NT2/D1 (cell line): ENCODE measurements at regions not wholly inside any gene's neighbourhood (a gene's known extent, or its start where the extent isn't known, plus 50 kb on each side); places are given as distances from the start of the nearest gene placed in this dataset.

Experiments used
- DNase-seq: peaks from one replicate; pipeline ENCODE4 v3.0.0-alpha.2; 2011; ENCODE audit warnings: low read depth, low spot score
- H3K27me3 ChIP-seq: 2 replicates; pipeline ENCODE4 v1.6.0; 2011; ENCODE audit warnings: mild to moderate bottlenecking; ENCODE audit not compliant: insufficient read length, insufficient read depth
- H3K36me3 ChIP-seq: 2 replicates; pipeline ENCODE4 v1.6.1; 2011; ENCODE audit warnings: mild to moderate bottlenecking, low read length, mixed read lengths; ENCODE audit not compliant: insufficient read depth, insufficient read length
- H3K4me1 ChIP-seq: 2 replicates; pipeline ENCODE4 v1.5.1; 2011; ENCODE audit not compliant: insufficient read depth, insufficient read length
- H3K4me3 ChIP-seq: 2 replicates; pipeline ENCODE4 v1.5.1; 2011; ENCODE audit warnings: low read depth; ENCODE audit not compliant: insufficient read length
- H3K9ac ChIP-seq: 2 replicates; pipeline ENCODE4 v1.6.0; 2011; ENCODE audit warnings: low read depth; ENCODE audit not compliant: insufficient read length
- H3K9me3 ChIP-seq: 2 replicates; pipeline ENCODE4 v1.5.1; 2011; ENCODE audit warnings: mild to moderate bottlenecking, low read length; ENCODE audit not compliant: insufficient read depth
- SUZ12 ChIP-seq: IDR thresholded peaks from 2 replicates; pipeline ENCODE4 v1.6.1; 2011; ENCODE audit not compliant: insufficient read length, insufficient read depth; ENCODE audit errors: extremely low read depth
- YY1 ChIP-seq: IDR thresholded peaks from 2 replicates; pipeline ENCODE4 v1.6.1; 2011; ENCODE audit not compliant: insufficient read length, insufficient read depth
- ZNF274 ChIP-seq: IDR thresholded peaks from 2 replicates; pipeline ENCODE4 v1.6.1; 2011; ENCODE audit warnings: mild to moderate bottlenecking, low read depth, low read length

DNA sequence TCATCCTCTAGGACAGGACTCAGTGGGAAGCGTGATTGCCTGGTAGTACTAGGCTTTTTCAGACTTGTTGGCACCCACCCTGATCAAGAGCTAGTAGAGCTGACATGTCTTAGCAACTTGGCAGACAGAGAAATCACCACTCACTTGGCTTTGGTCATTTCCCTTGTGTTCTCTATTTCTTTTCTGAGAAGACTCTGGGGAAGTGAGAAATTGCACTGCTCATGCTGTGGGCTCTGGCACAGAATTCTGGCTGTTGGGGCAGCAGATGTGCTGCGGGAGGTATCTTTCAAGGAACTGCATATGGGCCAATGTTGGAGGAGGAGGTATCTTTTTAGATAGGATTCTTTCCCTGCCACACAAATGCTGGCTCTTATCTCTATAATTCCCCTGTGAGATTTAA, 529.1 kb upstream of the MEX3C start:
- no peak for DNase-seq
- H3K4me1 ChIP-seq: no peaks in the 10 kb centered on the region
- no peaks in the 10 kb centered on the region for H3K9me3 ChIP-seq
- no peaks in the 10 kb centered on the region for H3K27me3 ChIP-seq
- no peak overlapping the region for H3K4me3 ChIP-seq
- no peak overlapping the region for H3K9ac ChIP-seq
- no peak for TF ChIP-seq ZNF274
- TF ChIP-seq SUZ12: no peak
- H3K36me3 ChIP-seq: no peaks in the 10 kb centered on the region

DNA sequence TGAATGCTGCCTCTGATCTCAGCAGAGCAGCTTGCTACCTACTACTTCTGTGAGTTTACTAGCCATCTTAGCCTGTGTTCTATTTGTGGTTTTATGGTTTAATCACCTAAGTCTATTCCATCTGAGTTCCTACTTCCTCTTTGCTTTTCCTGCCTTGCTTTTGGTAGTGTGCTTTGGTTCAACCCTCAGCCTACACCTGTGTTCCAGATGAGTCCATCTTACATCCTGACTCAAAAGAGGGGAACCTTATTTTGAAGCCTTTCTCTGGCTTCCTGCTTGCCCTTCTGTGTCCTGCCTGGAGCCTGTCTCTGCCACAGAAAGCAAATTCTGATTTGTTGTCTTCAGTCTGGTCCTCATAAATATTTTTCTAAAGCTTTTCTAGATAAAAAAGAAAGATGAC, 530.3 kb upstream of the MEX3C start:
- TF ChIP-seq ZNF274: no peak
- TF ChIP-seq YY1: no peak
- no peak for TF ChIP-seq SUZ12
- no peaks in the 10 kb centered on the region for H3K27me3 ChIP-seq
- no peaks in the 10 kb centered on the region for H3K9me3 ChIP-seq
- no peaks in the 10 kb centered on the region for H3K36me3 ChIP-seq
- no peak for DNase-seq
- H3K4me3 ChIP-seq: no peak overlapping the region
- H3K9ac ChIP-seq: no peak overlapping the region
- H3K4me1 ChIP-seq: no peaks in the 10 kb centered on the region

DNA sequence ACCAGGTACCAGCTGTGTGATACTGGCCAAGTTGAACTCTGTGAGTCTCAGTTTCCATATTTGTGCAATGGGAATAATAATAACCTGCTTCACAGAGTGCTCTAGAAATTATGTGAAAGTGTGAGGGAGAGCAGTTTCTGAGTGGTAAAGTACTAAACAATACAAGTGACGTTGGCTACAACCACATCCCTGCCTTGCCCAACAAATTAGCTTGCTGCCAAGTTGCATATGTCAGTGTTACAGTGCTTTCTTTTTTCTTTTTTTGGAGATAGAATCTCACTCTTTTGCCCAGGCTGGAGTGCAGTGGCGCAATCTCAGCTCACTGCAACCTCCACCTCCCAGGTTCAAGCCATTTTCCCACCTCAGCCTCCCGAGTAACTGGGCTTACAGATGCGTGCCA, 533.6 kb upstream of the MEX3C start:
- no peaks in the 10 kb centered on the region for H3K4me1 ChIP-seq
- DNase-seq: no peak
- no peaks in the 10 kb centered on the region for H3K9me3 ChIP-seq
- H3K9ac ChIP-seq: no peak overlapping the region
- H3K36me3 ChIP-seq: no peaks in the 10 kb centered on the region
- no peak overlapping the region for H3K4me3 ChIP-seq
- H3K27me3 ChIP-seq: no peaks in the 10 kb centered on the region
- TF ChIP-seq YY1 (no peak), SUZ12 (no peak), ZNF274 (no peak)

DNA sequence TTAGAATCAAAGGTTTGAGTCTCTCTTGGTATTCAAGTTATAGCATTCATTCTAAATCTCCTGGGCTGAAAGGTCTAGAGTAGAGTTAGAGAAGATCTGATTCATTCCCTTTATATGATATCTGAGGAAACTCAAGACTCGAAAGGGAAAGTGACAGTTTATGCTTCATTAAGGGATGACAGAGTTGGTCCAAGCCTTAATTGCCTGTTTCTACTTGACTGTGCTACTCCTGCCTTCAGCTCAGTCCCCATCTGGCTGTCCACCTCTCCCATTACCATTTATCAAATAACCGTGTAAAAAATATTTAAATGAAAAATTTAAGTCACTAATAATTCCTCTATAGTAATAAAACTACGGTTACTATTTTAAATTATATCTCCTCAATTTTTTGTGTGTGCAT, 537.1 kb upstream of the MEX3C start:
- DNase-seq: no peak
- Histone ChIP-seq H3K4me3 (no peak overlapping the region), H3K9ac (no peak overlapping the region), H3K9me3 (no peaks in the 10 kb centered on the region), H3K27me3 (no peaks in the 10 kb centered on the region), H3K36me3 (no peaks in the 10 kb centered on the region), H3K4me1 (no peaks in the 10 kb centered on the region)
- TF ChIP-seq YY1 (no peak), ZNF274 (no peak), SUZ12 (no peak)

DNA sequence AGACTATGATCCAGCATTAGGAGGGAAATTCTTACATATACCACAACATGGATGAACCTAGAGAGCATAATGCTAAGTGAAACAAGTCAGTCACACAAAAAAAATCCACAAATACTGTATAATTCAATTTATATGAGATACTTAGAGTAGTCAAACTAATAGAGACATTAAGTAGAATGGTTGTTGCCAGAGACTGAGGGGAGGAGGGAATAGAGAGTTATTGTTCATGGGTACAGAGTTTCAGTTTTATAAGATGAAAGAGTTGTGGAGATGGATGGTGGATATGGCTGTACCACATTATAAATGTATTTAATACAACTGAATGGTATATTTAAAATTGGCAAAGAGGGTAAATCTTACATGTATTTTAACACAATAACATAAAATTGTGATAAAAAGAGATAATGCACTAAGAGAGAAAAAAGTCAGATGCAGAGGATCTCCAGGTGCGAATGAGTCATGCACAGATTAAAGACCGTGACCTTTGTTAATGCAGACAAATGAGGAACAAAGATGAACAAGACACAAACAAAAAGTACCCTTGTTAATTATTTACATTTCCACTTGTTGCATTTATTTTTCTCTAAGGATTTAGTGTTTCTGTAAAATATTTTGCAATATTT, 541.7 kb upstream of the MEX3C start:
- H3K4me3 ChIP-seq: no peak overlapping the region
- TF ChIP-seq ZNF274: no peak
- TF ChIP-seq YY1: no peak
- no peak for TF ChIP-seq SUZ12
- no peaks in the 10 kb centered on the region for H3K9me3 ChIP-seq
- H3K36me3 ChIP-seq: no peaks in the 10 kb centered on the region
- DNase-seq: no peak
- H3K9ac ChIP-seq: no peak overlapping the region
- H3K4me1 ChIP-seq: no peaks in the 10 kb centered on the region
- H3K27me3 ChIP-seq: no peaks in the 10 kb centered on the region

DNA sequence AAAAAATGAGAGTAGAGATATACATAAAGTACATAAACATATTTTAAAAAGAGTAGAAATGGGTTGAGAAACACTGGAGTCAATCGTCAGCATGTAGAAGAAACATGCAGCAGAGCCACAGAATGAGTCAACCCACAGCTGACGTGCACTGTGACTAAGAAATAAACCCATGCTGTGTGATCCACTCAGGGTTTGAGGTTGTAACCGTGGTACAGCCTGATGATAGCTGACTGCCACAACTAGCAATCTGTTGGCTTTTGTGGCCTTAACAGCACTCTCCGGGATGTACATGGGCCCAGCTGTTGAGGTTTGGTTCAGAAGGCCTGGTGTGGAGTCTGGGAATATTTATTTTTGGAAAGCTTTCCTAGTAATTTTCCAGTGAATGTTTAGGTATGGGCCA, 554.4 kb upstream of the MEX3C start:
- TF ChIP-seq ZNF274: no peak
- TF ChIP-seq YY1: no peak
- TF ChIP-seq SUZ12: no peak
- H3K36me3 ChIP-seq: no peaks in the 10 kb centered on the region
- no peaks in the 10 kb centered on the region for H3K27me3 ChIP-seq
- no peaks in the 10 kb centered on the region for H3K4me1 ChIP-seq
- DNase-seq: no peak
- H3K9ac ChIP-seq: no peak overlapping the region
- H3K4me3 ChIP-seq: no peak overlapping the region
- no peaks in the 10 kb centered on the region for H3K9me3 ChIP-seq

DNA sequence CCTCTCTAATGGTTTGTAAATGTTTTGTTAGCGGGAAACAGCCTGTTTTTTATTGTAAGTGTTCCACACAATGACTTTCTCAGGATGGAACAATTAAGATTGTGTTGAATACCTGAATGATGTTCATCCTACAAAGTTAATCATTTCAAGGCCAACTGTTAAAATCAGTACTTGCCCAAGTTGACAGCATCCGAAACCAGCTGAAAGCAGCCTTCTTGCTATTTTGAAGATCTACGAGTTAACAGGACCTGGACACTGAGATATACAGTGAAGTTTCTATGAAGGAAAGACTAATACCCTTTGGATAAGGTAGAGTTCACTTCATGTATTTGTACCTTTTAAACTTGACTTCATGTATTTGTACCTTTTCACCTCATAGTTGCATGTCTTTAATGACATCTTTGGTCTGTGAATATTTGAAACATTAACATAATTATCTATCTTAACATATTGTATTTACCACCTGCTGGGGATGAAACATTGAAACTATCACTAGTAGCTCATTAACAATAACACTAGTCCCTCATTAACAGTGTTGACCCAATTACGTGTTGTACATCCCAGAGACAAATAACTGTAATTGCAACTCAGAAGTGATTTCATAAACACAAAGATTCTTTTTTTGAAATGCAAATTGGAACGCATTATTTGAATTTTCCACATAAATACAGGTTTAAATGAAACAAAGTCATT, 556.0 kb upstream of the MEX3C start:
- TF ChIP-seq YY1 (no peak), SUZ12 (no peak), ZNF274 (no peak)
- DNase-seq: no peak
- Histone ChIP-seq H3K4me1 (no peaks in the 10 kb centered on the region), H3K9ac (no peak overlapping the region), H3K9me3 (no peaks in the 10 kb centered on the region), H3K4me3 (no peak overlapping the region), H3K36me3 (no peaks in the 10 kb centered on the region), H3K27me3 (no peaks in the 10 kb centered on the region)

DNA sequence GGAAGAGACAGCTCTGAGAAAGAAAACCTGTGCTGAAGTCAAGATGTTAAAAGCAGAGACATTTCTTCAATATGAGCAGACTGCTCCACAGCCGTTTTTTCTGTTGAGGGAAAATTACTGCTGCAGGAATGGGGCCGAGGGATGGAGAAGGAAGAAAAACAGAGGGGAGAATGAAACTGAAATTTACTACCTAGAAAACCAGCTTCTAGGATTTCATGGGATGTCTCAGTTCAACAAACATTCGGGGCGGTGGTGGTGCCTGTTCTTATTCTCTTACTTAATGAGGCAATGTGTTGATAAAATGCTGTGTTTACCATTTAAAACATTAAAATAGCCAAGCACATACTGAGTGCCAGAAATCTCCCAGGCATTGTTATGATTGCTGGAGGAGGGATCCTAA, 557.1 kb upstream of the MEX3C start:
- Histone ChIP-seq H3K9ac (no peak overlapping the region), H3K36me3 (no peaks in the 10 kb centered on the region), H3K9me3 (no peaks in the 10 kb centered on the region), H3K4me1 (no peaks in the 10 kb centered on the region), H3K27me3 (no peaks in the 10 kb centered on the region), H3K4me3 (no peak overlapping the region)
- DNase-seq: no peak
- TF ChIP-seq SUZ12 (no peak), YY1 (no peak), ZNF274 (no peak)
